ENCODE measurements at regions not wholly inside any gene's neighbourhood (a gene's known extent, or its start where the extent isn't known, plus 50 kb on each side); places are given as distances from the start of the nearest gene placed in this dataset.
"Not testable (repeated sequence)": the region's sequence is repeated elsewhere in the genome, so short reads cannot be mapped to it uniquely, and the experiment has no call there.

- H3K27me3 Mint-ChIP-seq = peaks cover 40% of the 10 kb centered on the region
- ATAC-seq (no peak), DNase-seq (no peak)
- no peaks in the 10 kb centered on the region for H3K4me1 Mint-ChIP-seq
- H3K27ac Mint-ChIP-seq = no peak overlapping the region
- no peaks in the 10 kb centered on the region for H3K9me3 Mint-ChIP-seq
- no peak overlapping the region for H3K4me3 Mint-ChIP-seq
Measured at GRCh38 chr20:56750430-56750829, 121.3 kb downstream of the TFAP2C start.

- H3K4me1 Mint-ChIP-seq = no peaks in the 10 kb centered on the region
- ATAC-seq (no peak), DNase-seq (no peak)
- H3K9me3 Mint-ChIP-seq = peaks cover under 1% of the 10 kb centered on the region in 2 donors
- H3K27ac Mint-ChIP-seq = no peak overlapping the region
- no peak overlapping the region for H3K4me3 Mint-ChIP-seq
- H3K27me3 Mint-ChIP-seq = peaks cover 40% of the 10 kb centered on the region
Measured at GRCh38 chr20:56752274-56752673, 123.2 kb downstream of the TFAP2C start.

GRCh38 chr20:56755201-56755600 is 126.1 kb downstream of the TFAP2C start:
- DNase-seq = no peak
- no peak overlapping the region for H3K27ac Mint-ChIP-seq
- H3K27me3 Mint-ChIP-seq = peaks cover 20% of the 10 kb centered on the region
- no peaks in the 10 kb centered on the region for H3K4me1 Mint-ChIP-seq
- H3K9me3 Mint-ChIP-seq = peaks cover 4 to 5% of the 10 kb centered on the region in 2 donors
- ATAC-seq = no peak
- H3K4me3 Mint-ChIP-seq = no peak overlapping the region

GRCh38 chr20:56756658-56757057 is 127.6 kb downstream of the TFAP2C start:
- ATAC-seq, H3K9me3 Mint-ChIP-seq, H3K27ac Mint-ChIP-seq, H3K4me3 Mint-ChIP-seq, H3K4me1 Mint-ChIP-seq, H3K27me3 Mint-ChIP-seq, DNase-seq: not testable (repeated sequence)

GRCh38 chr20:56758706-56759105 is 129.6 kb downstream of the TFAP2C start:
- Mint-ChIP-seq H3K4me1 (no peaks in the 10 kb centered on the region), H3K27me3 (no peaks in the 10 kb centered on the region), H3K27ac (no peak overlapping the region), H3K9me3 (peaks cover 4 to 10% of the 10 kb centered on the region in 2 donors), H3K4me3 (no peak overlapping the region)
- DNase-seq (no peak), ATAC-seq (no peak)

GRCh38 chr20:56759741-56760278 is 130.7 kb downstream of the TFAP2C start:
- ATAC-seq = no peak
- Mint-ChIP-seq H3K4me1 (no peaks in the 10 kb centered on the region), H3K9me3 (peaks cover 4 to 10% of the 10 kb centered on the region in 2 donors), H3K27ac (no peak overlapping the region), H3K27me3 (no peaks in the 10 kb centered on the region), H3K4me3 (no peak overlapping the region)
- DNase-seq = no peak

- no peaks in the 10 kb centered on the region for H3K4me1 Mint-ChIP-seq
- H3K9me3 Mint-ChIP-seq = peaks cover 4 to 10% of the 10 kb centered on the region in 2 donors
- no peak overlapping the region for H3K4me3 Mint-ChIP-seq
- H3K27me3 Mint-ChIP-seq = no peaks in the 10 kb centered on the region
- ATAC-seq = no peak
- DNase-seq = no peak
- no peak overlapping the region for H3K27ac Mint-ChIP-seq
Measured at GRCh38 chr20:56760610-56761009, 131.5 kb downstream of the TFAP2C start.

- ATAC-seq = no peak
- no peak overlapping the region for H3K4me3 Mint-ChIP-seq
- DNase-seq = no peak
Measured at GRCh38 chr20:56761393-56761792, 132.3 kb downstream of the TFAP2C start.

GRCh38 chr20:56762401-56762800 is 133.3 kb downstream of the TFAP2C start:
- no peaks in the 10 kb centered on the region for H3K27me3 Mint-ChIP-seq
- ATAC-seq (no peak), DNase-seq (no peak)
- no peak overlapping the region for H3K4me3 Mint-ChIP-seq
- H3K9me3 Mint-ChIP-seq = peaks cover 3 to 8% of the 10 kb centered on the region in 2 donors
- no peaks in the 10 kb centered on the region for H3K4me1 Mint-ChIP-seq
- no peak overlapping the region for H3K27ac Mint-ChIP-seq

More at GRCh38 chr20:56761393-56761792, 132.3 kb downstream of the TFAP2C start:
- H3K9me3 Mint-ChIP-seq = peaks cover 4 to 10% of the 10 kb centered on the region in 2 donors
- H3K27ac Mint-ChIP-seq = no peak overlapping the region
- H3K27me3 Mint-ChIP-seq = no peaks in the 10 kb centered on the region
- H3K4me1 Mint-ChIP-seq = no peaks in the 10 kb centered on the region

GRCh38 chr20:56762829-56763228 is 133.7 kb downstream of the TFAP2C start:
- Mint-ChIP-seq H3K27ac (no peak overlapping the region), H3K9me3 (peaks cover 0 to 5% of the 10 kb centered on the region in 2 donors), H3K4me1 (no peaks in the 10 kb centered on the region), H3K4me3 (no peak overlapping the region), H3K27me3 (no peaks in the 10 kb centered on the region)
- ATAC-seq = no peak
- DNase-seq = no peak

- Mint-ChIP-seq H3K27ac (no peak overlapping the region), H3K9me3 (peaks cover 0 to 5% of the 10 kb centered on the region in 2 donors), H3K27me3 (no peaks in the 10 kb centered on the region), H3K4me1 (no peaks in the 10 kb centered on the region), H3K4me3 (no peak overlapping the region)
- ATAC-seq (no peak), DNase-seq (no peak)
Measured at GRCh38 chr20:56764671-56765070, 135.6 kb downstream of the TFAP2C start.

GRCh38 chr20:56765172-56766073 is 136.3 kb downstream of the TFAP2C start:
- Mint-ChIP-seq H3K4me1 (no peaks in the 10 kb centered on the region), H3K4me3 (no peak overlapping the region), H3K9me3 (peaks cover 0 to 5% of the 10 kb centered on the region in 2 donors), H3K27me3 (no peaks in the 10 kb centered on the region), H3K27ac (no peak overlapping the region)
- ATAC-seq (no peak), DNase-seq (no peak)

GRCh38 chr20:56766528-56766927 is 137.4 kb downstream of the TFAP2C start:
- no peak overlapping the region for H3K4me3 Mint-ChIP-seq
- H3K9me3 Mint-ChIP-seq = peaks cover 0 to 5% of the 10 kb centered on the region in 2 donors
- H3K4me1 Mint-ChIP-seq = no peaks in the 10 kb centered on the region
- DNase-seq (no peak), ATAC-seq (no peak)
- H3K27ac Mint-ChIP-seq = no peak overlapping the region
- H3K27me3 Mint-ChIP-seq = no peaks in the 10 kb centered on the region

GRCh38 chr20:56769921-56770600 is 141.0 kb downstream of the TFAP2C start:
- ATAC-seq (no peak), DNase-seq (no peak)
- no peak overlapping the region for H3K27ac Mint-ChIP-seq
- no peaks in the 10 kb centered on the region for H3K9me3 Mint-ChIP-seq
- H3K4me1 Mint-ChIP-seq = no peaks in the 10 kb centered on the region
- H3K4me3 Mint-ChIP-seq = no peak overlapping the region
- H3K27me3 Mint-ChIP-seq = no peaks in the 10 kb centered on the region

GRCh38 chr20:56773749-56774148 is 144.6 kb downstream of the TFAP2C start:
- Mint-ChIP-seq H3K4me1 (peaks cover 4% of the 10 kb centered on the region), H3K27me3 (peaks cover 4% of the 10 kb centered on the region), H3K4me3 (no peak overlapping the region), H3K27ac (no peak overlapping the region), H3K9me3 (no peaks in the 10 kb centered on the region)
- no peak for DNase-seq
- ATAC-seq = no peak

GRCh38 chr20:56774873-56775272 is 145.8 kb downstream of the TFAP2C start:
- no peak for ATAC-seq
- Mint-ChIP-seq H3K27me3 (peaks cover 11% of the 10 kb centered on the region), H3K4me3 (no peak overlapping the region), H3K27ac (no peak overlapping the region), H3K9me3 (no peaks in the 10 kb centered on the region), H3K4me1 (peaks cover 10% of the 10 kb centered on the region)
- DNase-seq = no peak
